ENCODE measurements at regions not wholly inside any gene's neighbourhood (a gene's known extent, or its start where the extent isn't known, plus 50 kb on each side); places are given as distances from the start of the nearest gene placed in this dataset.

DNA sequence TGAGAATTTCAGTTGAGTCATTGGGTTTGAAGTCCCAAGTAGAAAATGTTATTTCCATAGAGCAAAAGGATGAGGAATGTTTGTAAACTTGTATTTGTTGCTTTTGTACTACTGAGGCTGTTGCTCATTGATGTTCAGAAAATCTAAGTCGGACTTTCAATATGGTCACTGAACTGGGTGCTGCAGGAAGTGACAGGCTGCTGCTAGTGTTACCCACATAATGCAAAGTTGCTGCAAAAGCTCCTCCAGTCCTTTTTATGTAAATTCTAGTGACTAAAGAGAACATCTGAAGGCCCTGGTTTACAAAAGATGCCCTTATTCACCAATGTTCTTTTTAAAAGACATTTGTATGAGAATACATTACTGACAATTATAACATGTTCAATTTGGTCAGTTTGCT is 131.1 kb upstream of the FAM98A start:
- TF ChIP-seq, protein P1, sequence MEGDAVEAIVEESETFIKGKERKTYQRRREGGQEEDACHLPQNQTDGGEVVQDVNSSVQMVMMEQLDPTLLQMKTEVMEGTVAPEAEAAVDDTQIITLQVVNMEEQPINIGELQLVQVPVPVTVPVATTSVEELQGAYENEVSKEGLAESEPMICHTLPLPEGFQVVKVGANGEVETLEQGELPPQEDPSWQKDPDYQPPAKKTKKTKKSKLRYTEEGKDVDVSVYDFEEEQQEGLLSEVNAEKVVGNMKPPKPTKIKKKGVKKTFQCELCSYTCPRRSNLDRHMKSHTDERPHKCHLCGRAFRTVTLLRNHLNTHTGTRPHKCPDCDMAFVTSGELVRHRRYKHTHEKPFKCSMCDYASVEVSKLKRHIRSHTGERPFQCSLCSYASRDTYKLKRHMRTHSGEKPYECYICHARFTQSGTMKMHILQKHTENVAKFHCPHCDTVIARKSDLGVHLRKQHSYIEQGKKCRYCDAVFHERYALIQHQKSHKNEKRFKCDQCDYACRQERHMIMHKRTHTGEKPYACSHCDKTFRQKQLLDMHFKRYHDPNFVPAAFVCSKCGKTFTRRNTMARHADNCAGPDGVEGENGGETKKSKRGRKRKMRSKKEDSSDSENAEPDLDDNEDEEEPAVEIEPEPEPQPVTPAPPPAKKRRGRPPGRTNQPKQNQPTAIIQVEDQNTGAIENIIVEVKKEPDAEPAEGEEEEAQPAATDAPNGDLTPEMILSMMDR (IDR thresholded peaks at IDR 0.05): no peak
- TF ChIP-seq POLR2AphosphoS5 (IDR thresholded peaks at IDR 0.05): no peak

Data from prostate gland (tissue), 2 donors.